ENCODE measurements at regions not wholly inside any gene's neighbourhood (a gene's known extent, or its start where the extent isn't known, plus 50 kb on each side); places are given as distances from the start of the nearest gene placed in this dataset.
"Not testable (repeated sequence)": the region's sequence is repeated elsewhere in the genome, so short reads cannot be mapped to it uniquely, and the experiment has no call there.

GRCh38 chr2:77767388-77768076 lies 245.4 kb upstream of the LRRTM4 start:
- H3K27ac ChIP-seq (ENCODE audit: low read depth, low read length), result no peak overlapping the region
- DNase-seq, result no peak

DNA sequence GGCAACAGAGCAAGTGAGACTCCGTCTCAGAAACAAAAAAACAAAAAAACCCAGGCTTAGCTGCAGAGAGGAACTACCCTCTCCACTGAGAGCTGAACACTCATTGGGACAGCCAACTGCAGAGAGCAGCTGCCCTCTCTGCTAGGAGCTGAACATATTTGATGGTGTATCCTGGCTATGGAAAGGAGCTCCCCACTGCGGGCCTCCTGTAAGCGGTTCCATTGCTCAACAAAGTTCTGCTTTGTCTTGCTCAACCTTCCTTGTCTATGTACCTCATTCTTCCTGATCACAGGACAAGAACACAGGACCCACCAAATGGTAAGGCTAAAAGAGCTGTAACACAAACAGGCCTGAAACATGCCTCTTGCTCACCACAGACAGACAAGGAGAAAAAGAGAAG lies 246.3 kb upstream of the LRRTM4 start:
- Histone ChIP-seq H3K27ac (ENCODE audit: low read depth, low read length) (no peak overlapping the region), H3K36me3 (ENCODE audit: control insufficient read depth in 2 of 3, insufficient read depth in 3 of 3, low read length in 3 of 3) (no peaks in the 10 kb centered on the region), H3K4me1 (ENCODE audit: control insufficient read depth in 2 of 2, insufficient read depth in 2 of 2, low read length in 2 of 2) (no peaks in the 10 kb centered on the region), H3K27me3 (ENCODE audit: control insufficient read depth in 2 of 2, insufficient read depth in 2 of 2, low read length in 2 of 2) (no peaks in the 10 kb centered on the region), H3K9me3 (ENCODE audit: control insufficient read depth in 2 of 3, low read length in 3 of 3) (peaks cover 0 to 13% (median 0%) of the 10 kb centered on the region in 3 experiments), H3K4me3 (ENCODE audit: low read length) (no peak overlapping the region)
- CTCF ChIA-PET, result no interaction called here
- peaks cover 0 to 34% (median 18%) of the 10 kb centered on the region in 11 donors for H3K9me3 Mint-ChIP-seq
- H3K27ac Mint-ChIP-seq, result no peak overlapping the region
- no peaks in the 10 kb centered on the region for H3K27me3 Mint-ChIP-seq
- DNase-seq (no peak), ATAC-seq (no peak)
- no peak overlapping the region for H3K4me3 Mint-ChIP-seq
- H3K4me1 Mint-ChIP-seq, result no peaks in the 10 kb centered on the region
- POLR2A ChIA-PET, result no interaction called here
- intact Hi-C loops (cut with micrococcal nuclease), result no loop called here
- H3K36me3 Mint-ChIP-seq, result peaks cover 0 to 5% (median 0%) of the 10 kb centered on the region in 5 donors

More at GRCh38 chr2:77767388-77768076, 245.4 kb upstream of the LRRTM4 start:
- Mint-ChIP-seq H3K27me3 (no peaks in the 10 kb centered on the region), H3K27ac (no peak overlapping the region), H3K36me3 (peaks cover 0 to 5% (median 0%) of the 10 kb centered on the region in 5 donors), H3K9me3 (peaks cover 0 to 36% (median 14%) of the 10 kb centered on the region in 11 donors), H3K4me1 (no peaks in the 10 kb centered on the region), H3K4me3 (no peak overlapping the region)
- H3K9me3 ChIP-seq (ENCODE audit: control insufficient read depth in 2 of 3, low read length in 3 of 3), result peaks cover 0 to 13% (median 0%) of the 10 kb centered on the region in 3 experiments
- no peak overlapping the region for H3K4me3 ChIP-seq (ENCODE audit: low read length)
- ATAC-seq, result no peak
- no peaks in the 10 kb centered on the region for H3K27me3 ChIP-seq (ENCODE audit: control insufficient read depth in 2 of 2, insufficient read depth in 2 of 2, low read length in 2 of 2)
- POLR2A ChIA-PET, result no interaction called here
- CTCF ChIA-PET, result no interaction called here
- H3K4me1 ChIP-seq (ENCODE audit: control insufficient read depth in 2 of 2, insufficient read depth in 2 of 2, low read length in 2 of 2), result no peaks in the 10 kb centered on the region
- intact Hi-C loops (cut with micrococcal nuclease), result no loop called here
- no peaks in the 10 kb centered on the region for H3K36me3 ChIP-seq (ENCODE audit: control insufficient read depth in 2 of 3, insufficient read depth in 3 of 3, low read length in 3 of 3)

DNA sequence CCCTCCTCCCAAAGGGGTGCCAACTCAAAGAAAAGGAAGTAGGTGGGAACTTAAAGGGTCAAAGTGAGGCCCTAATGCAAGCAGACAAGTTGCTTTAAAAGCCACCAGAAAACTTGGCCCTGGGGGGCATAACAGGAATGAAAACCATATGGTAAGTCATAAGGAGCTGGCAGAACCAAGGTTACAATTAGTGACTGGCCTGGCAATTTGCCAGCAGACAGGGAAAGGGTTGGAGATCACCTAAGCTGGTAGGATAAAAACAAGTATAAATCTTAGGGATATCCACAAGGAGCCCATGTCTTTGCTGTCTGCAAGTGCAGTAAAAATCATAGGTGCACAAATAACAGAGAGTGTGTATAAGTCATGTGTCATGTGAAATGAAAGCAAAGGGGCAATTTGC lies 256.7 kb upstream of the LRRTM4 start:
- ChIA-PET CTCF (no interaction called here), POLR2A (no interaction called here)
- ATAC-seq (no peak), DNase-seq (no peak)
- no peaks in the 10 kb centered on the region for H3K36me3 ChIP-seq (ENCODE audit: control insufficient read depth in 2 of 3, insufficient read depth in 3 of 3, low read length in 3 of 3)
- intact Hi-C loops (cut with micrococcal nuclease), result no loop called here
- peaks cover 0 to 3% (median 0%) of the 10 kb centered on the region in 3 experiments for H3K9me3 ChIP-seq (ENCODE audit: control insufficient read depth in 2 of 3, low read length in 3 of 3)
- H3K36me3 Mint-ChIP-seq, result peaks cover 0 to 5% (median 0%) of the 10 kb centered on the region in 5 donors
- no peaks in the 10 kb centered on the region for H3K27me3 ChIP-seq (ENCODE audit: control insufficient read depth in 2 of 2, insufficient read depth in 2 of 2, low read length in 2 of 2)
- no peak overlapping the region for H3K27ac ChIP-seq (ENCODE audit: low read depth, low read length)
- no peaks in the 10 kb centered on the region for H3K4me1 ChIP-seq (ENCODE audit: control insufficient read depth in 2 of 2, insufficient read depth in 2 of 2, low read length in 2 of 2)
- no peaks in the 10 kb centered on the region for H3K4me1 Mint-ChIP-seq
- H3K27me3 Mint-ChIP-seq, result no peaks in the 10 kb centered on the region
- H3K9me3 Mint-ChIP-seq, result peaks cover 3 to 44% (median 19%) of the 10 kb centered on the region in 11 donors
- H3K4me3 Mint-ChIP-seq, result no peak overlapping the region
- no peak overlapping the region for H3K4me3 ChIP-seq (ENCODE audit: low read length)
- H3K27ac Mint-ChIP-seq, result no peak overlapping the region

- H3K4me3 Mint-ChIP-seq; H3K4me1 Mint-ChIP-seq; H3K27ac Mint-ChIP-seq; DNase-seq; H3K36me3 Mint-ChIP-seq; H3K4me1 ChIP-seq (ENCODE audit: control insufficient read depth in 2 of 2, insufficient read depth in 2 of 2, low read length in 2 of 2); CTCF ChIA-PET; H3K27me3 ChIP-seq (ENCODE audit: control insufficient read depth in 2 of 2, insufficient read depth in 2 of 2, low read length in 2 of 2); H3K36me3 ChIP-seq (ENCODE audit: control insufficient read depth in 2 of 3, insufficient read depth in 3 of 3, low read length in 3 of 3); H3K27ac ChIP-seq (ENCODE audit: low read depth, low read length); H3K4me3 ChIP-seq (ENCODE audit: low read length); ATAC-seq; H3K9me3 ChIP-seq (ENCODE audit: control insufficient read depth in 2 of 3, low read length in 3 of 3); H3K27me3 Mint-ChIP-seq; POLR2A ChIA-PET; intact Hi-C loops (cut with micrococcal nuclease): not testable (repeated sequence)
- peaks cover 0 to 26% (median 6%) of the 10 kb centered on the region in 11 donors for H3K9me3 Mint-ChIP-seq
Observed at GRCh38 chr2:77793500-77793899, 271.3 kb upstream of the LRRTM4 start.

- intact Hi-C loops (cut with micrococcal nuclease), result no loop called here
- H3K4me1 Mint-ChIP-seq, result no peaks in the 10 kb centered on the region
- Histone ChIP-seq H3K4me1 (ENCODE audit: control insufficient read depth in 2 of 2, insufficient read depth in 2 of 2, low read length in 2 of 2) (no peaks in the 10 kb centered on the region), H3K4me3 (ENCODE audit: low read length) (no peak overlapping the region), H3K27me3 (ENCODE audit: control insufficient read depth in 2 of 2, insufficient read depth in 2 of 2, low read length in 2 of 2) (no peaks in the 10 kb centered on the region), H3K36me3 (ENCODE audit: control insufficient read depth in 2 of 3, insufficient read depth in 3 of 3, low read length in 3 of 3) (no peaks in the 10 kb centered on the region), H3K9me3 (ENCODE audit: control insufficient read depth in 2 of 3, low read length in 3 of 3) (no peaks in the 10 kb centered on the region), H3K27ac (ENCODE audit: low read depth, low read length) (no peak overlapping the region)
- ATAC-seq (no peak), DNase-seq (no peak)
- POLR2A ChIA-PET, result no interaction called here
- peaks cover 0 to 26% (median 4%) of the 10 kb centered on the region in 11 donors for H3K9me3 Mint-ChIP-seq
- no peak overlapping the region for H3K4me3 Mint-ChIP-seq
- no peaks in the 10 kb centered on the region for H3K27me3 Mint-ChIP-seq
- CTCF ChIA-PET, result no interaction called here
- no peaks in the 10 kb centered on the region for H3K36me3 Mint-ChIP-seq
- H3K27ac Mint-ChIP-seq, result no peak overlapping the region
Observed at GRCh38 chr2:77796397-77796796, 274.2 kb upstream of the LRRTM4 start.

- ChIA-PET CTCF (no interaction called here), POLR2A (no interaction called here)
- DNase-seq (no peak), ATAC-seq (no peak)
- H3K4me1 ChIP-seq (ENCODE audit: control insufficient read depth in 2 of 2, insufficient read depth in 2 of 2, low read length in 2 of 2), result no peaks in the 10 kb centered on the region
- Mint-ChIP-seq H3K4me3 (no peak overlapping the region), H3K36me3 (no peaks in the 10 kb centered on the region), H3K4me1 (no peaks in the 10 kb centered on the region), H3K27ac (no peak overlapping the region), H3K9me3 (peaks cover 0 to 21% (median 4%) of the 10 kb centered on the region in 11 donors), H3K27me3 (no peaks in the 10 kb centered on the region)
- no peak overlapping the region for H3K27ac ChIP-seq (ENCODE audit: low read depth, low read length)
- H3K36me3 ChIP-seq (ENCODE audit: control insufficient read depth in 2 of 3, insufficient read depth in 3 of 3, low read length in 3 of 3), result no peaks in the 10 kb centered on the region
- H3K9me3 ChIP-seq (ENCODE audit: control insufficient read depth in 2 of 3, low read length in 3 of 3), result no peaks in the 10 kb centered on the region
- no peak overlapping the region for H3K4me3 ChIP-seq (ENCODE audit: low read length)
- H3K27me3 ChIP-seq (ENCODE audit: control insufficient read depth in 2 of 2, insufficient read depth in 2 of 2, low read length in 2 of 2), result no peaks in the 10 kb centered on the region
- intact Hi-C loops (cut with micrococcal nuclease), result no loop called here
Observed at GRCh38 chr2:77797088-77797487, 274.9 kb upstream of the LRRTM4 start.

DNA sequence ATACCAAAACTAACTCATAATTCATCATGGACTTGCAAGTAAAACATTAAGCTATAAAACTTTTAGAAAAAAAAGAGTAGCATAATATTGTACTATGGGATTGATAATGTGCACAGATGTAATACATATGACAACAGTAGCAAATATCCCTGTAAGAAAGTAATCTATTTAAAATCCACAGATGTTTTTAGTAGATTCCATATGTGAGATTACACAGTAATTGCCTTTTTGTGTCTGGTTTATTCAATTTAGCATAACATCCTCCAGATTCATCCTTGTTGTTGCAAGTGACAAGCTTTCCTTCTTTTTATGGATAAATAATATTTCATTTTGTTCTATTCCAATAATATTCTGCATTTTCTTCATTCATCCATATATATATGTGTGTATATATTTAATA lies 278.2 kb upstream of the LRRTM4 start:
- H3K9me3 ChIP-seq (ENCODE audit: control insufficient read depth in 2 of 3, low read length in 3 of 3), result no peaks in the 10 kb centered on the region
- no peaks in the 10 kb centered on the region for H3K36me3 Mint-ChIP-seq
- H3K27ac ChIP-seq (ENCODE audit: low read depth, low read length), result no peak overlapping the region
- H3K27me3 ChIP-seq (ENCODE audit: control insufficient read depth in 2 of 2, insufficient read depth in 2 of 2, low read length in 2 of 2), result no peaks in the 10 kb centered on the region
- intact Hi-C loops (cut with micrococcal nuclease), result no loop called here
- CTCF ChIA-PET, result no interaction called here
- no peaks in the 10 kb centered on the region for H3K4me1 Mint-ChIP-seq
- H3K4me1 ChIP-seq (ENCODE audit: control insufficient read depth in 2 of 2, insufficient read depth in 2 of 2, low read length in 2 of 2), result no peaks in the 10 kb centered on the region
- no peaks in the 10 kb centered on the region for H3K27me3 Mint-ChIP-seq
- no peak overlapping the region for H3K4me3 Mint-ChIP-seq
- no peaks in the 10 kb centered on the region for H3K36me3 ChIP-seq (ENCODE audit: control insufficient read depth in 2 of 3, insufficient read depth in 3 of 3, low read length in 3 of 3)
- H3K27ac Mint-ChIP-seq, result no peak overlapping the region
- POLR2A ChIA-PET, result no interaction called here
- peaks cover 5 to 26% (median 9%) of the 10 kb centered on the region in 11 donors for H3K9me3 Mint-ChIP-seq
- ATAC-seq (no peak), DNase-seq (no peak)
- no peak overlapping the region for H3K4me3 ChIP-seq (ENCODE audit: low read length)
